GM10266 (cell line): ENCODE measurements at regions not wholly inside any gene's neighbourhood (a gene's known extent, or its start where the extent isn't known, plus 50 kb on each side); places are given as distances from the start of the nearest gene placed in this dataset.
"Not testable (repeated sequence)": the region's sequence is repeated elsewhere in the genome, so short reads cannot be mapped to it uniquely, and the experiment has no call there.

Experiments
- DNase-seq: peaks from one replicate; pipeline ENCODE4 v3.0.0; 2012; ENCODE audit errors: extremely low spot score
- TF ChIP-seq, protein P1 (sequence below): IDR thresholded peaks from 2 replicates; pipeline ENCODE4 v1.5.1; 2012; ENCODE audit warnings: mild to moderate bottlenecking, low read depth; ENCODE audit not compliant: control insufficient read depth, insufficient read depth; ENCODE audit errors: missing control alignments

DNA sequence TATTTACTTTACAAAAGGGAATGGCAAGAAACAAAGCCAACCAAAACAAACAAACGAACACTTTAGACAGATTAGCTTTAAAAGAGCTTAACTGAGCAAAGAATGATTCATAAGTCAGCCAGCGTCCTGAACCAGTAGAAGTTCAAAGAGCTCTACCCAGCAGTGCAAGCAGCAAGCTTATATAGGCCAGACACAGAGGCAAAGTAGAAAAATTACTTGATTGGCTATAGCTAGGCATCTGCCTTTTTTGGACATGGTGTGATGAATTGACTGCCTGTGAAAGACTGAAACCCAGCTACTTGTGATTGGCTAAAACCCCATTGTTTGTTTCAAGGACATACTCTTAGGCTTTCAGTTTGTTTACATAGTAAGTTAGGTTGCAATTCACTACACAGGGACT is 2120.0 kb upstream of the RAG2 start:
- no peak for DNase-seq
- TF ChIP-seq, protein P1, sequence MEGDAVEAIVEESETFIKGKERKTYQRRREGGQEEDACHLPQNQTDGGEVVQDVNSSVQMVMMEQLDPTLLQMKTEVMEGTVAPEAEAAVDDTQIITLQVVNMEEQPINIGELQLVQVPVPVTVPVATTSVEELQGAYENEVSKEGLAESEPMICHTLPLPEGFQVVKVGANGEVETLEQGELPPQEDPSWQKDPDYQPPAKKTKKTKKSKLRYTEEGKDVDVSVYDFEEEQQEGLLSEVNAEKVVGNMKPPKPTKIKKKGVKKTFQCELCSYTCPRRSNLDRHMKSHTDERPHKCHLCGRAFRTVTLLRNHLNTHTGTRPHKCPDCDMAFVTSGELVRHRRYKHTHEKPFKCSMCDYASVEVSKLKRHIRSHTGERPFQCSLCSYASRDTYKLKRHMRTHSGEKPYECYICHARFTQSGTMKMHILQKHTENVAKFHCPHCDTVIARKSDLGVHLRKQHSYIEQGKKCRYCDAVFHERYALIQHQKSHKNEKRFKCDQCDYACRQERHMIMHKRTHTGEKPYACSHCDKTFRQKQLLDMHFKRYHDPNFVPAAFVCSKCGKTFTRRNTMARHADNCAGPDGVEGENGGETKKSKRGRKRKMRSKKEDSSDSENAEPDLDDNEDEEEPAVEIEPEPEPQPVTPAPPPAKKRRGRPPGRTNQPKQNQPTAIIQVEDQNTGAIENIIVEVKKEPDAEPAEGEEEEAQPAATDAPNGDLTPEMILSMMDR: no peak

DNA sequence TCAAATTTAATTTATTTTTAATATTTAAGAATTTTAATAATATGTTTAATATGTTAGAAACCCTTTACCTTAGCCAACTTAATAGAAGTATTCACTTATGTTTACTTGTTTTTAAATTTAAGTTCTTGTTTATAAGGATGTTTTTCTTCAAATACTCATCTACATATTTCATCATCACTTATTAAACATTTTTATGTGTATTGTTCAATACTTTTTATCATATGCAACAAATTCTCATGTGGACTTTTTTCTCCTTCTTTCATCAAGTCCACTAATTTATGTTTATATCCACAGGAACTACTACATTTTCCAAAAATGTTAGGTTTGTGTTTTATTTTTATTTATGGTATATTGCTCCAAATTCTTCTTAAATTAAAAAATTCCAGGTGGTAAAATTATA is 2113.1 kb upstream of the RAG2 start:
- TF ChIP-seq, protein P1: no peak
- DNase-seq: no peak

DNA sequence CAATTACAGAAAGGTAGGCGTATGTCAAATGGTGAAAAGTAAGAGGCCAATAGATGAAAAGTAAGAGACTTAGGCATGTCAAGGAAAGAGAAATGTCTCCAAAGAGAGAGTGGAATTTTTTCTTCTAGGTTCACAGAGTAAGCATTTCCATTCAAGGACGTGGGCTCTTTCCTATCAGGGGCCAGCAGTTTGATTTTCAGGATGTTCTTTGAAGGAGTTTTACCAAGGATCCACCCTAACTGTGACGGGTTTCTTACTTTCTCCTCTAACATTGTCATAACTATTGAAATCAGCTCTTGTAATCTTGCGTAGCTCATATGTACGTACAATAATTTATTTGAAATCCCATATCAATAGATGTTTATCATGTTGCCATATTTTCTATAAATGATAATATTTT is 2112.2 kb upstream of the RAG2 start:
- TF ChIP-seq, protein P1: no peak
- DNase-seq: no peak

DNA sequence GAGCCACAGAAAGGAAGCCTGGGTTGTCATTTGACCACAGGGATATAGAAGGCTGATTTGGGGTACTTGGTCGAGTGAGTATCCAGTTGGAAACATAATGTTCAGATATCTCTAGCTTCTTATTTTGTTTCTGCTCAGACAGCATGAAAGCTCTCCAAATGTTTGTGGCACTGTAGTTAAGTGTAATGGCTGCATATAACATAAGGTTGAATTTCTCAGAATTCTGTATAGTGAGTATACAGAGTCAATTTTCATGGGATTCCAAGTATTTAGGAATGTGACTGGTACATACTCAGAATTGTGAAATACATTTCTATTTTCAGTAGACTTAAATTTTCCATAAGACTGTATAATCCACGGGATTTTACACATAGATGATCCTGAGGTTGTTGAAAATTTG is 2102.1 kb upstream of the RAG2 start:
- TF ChIP-seq, protein P1: no peak
- DNase-seq: no peak

DNA sequence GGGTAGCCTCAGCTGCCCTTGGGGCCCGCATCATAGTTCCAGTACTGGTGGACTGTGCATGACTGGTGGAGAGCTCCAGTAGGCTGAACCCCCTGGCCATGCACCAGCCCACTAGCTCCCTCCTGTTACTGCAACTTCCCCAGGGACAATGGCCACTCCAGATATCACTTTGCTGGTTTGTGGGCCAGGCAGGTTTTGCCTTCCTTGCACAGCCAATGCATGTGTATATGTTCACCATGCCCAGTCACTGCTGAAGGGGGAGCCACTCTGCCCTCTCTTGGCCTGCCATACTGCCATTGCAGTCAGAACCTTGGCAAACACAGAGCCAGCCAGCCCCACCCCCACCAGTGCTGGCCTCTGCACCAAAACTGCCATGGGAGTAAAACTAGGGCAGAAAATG is 2095.3 kb upstream of the RAG2 start:
- DNase-seq: no peak
- TF ChIP-seq, protein P1: no peak

DNA sequence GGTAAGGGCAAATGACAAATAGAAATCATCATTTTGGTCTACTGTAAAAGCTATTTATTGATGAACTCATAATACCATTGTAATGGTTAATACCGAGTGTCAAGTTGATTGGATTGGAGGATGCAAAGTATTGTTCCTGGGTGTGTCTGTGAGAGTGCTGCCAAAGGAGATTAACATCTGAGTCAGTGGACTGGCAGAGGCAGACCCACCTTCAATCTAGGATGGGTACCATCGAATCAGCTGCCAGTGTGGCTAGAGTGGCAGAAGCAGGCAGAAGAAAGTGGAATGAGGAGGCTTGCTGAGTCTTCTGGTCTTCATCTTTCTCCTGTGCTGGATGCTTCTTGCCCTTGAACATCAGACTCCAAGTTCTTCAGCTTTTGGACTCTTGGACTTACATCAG is 2092.2 kb upstream of the RAG2 start:
- not testable (repeated sequence) for DNase-seq

DNA sequence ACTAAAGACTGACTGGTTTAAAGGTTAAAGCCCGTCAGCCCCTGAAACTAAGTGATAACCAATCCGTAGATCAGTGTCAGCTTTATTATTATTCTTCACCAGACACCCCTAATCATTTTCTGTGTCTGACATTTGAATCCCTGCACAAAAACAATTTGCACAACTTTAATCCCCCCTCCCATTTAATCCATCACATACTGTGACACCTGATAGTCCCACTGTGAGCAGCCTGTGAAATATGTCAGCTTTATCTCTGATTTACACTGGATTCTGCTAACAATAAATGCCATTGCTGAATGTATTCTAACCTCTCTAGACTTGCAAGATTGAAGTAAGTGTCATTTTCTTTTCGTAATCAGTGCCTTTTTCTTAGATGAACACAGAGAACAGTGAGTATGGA is 2089.0 kb upstream of the RAG2 start:
- no peak for DNase-seq
- TF ChIP-seq, protein P1: no peak

DNA sequence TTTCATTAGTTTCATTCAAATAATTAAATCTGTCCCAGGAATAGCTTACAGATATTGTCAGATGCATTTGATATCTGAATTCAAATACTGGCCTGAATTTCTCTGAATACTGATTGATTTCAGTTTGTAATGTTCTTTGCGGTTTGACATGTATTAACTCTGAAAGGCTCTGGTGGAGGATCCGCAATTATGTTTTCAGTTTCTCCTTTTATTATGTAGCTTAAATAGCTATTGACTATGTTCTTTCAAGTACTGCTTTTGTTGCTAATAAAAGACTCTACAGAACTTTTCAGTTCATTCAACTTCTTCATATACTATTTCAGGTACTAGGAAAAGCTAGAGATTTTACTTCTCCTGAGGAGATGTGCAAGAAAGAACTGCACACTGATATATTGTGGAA is 2085.4 kb upstream of the RAG2 start:
- no peak for DNase-seq
- TF ChIP-seq, protein P1: no peak
